ENCODE measurements at regions not wholly inside any gene's neighbourhood (a gene's known extent, or its start where the extent isn't known, plus 50 kb on each side); places are given as distances from the start of the nearest gene placed in this dataset.

DNA sequence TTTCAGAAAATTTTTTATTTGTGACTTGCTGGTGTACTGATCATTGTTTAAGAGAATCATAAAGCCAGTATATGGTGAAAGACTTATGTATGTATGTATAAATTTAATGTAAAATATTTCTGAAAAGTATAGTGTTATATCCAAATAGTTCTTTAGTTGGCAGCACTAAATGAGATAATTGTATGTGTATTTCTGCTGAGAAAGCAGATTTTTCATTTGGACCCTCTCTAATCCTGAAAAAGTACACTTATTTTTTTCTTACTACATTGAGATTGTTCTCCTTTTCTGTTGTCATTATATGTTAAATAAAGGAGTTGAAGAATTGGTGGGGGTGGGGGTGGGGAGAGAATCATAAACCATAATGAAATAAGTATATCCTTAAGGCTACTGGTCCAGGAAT is 324.9 kb upstream of the SUCLG2 start:
- no peaks in the 10 kb centered on the region for H3K4me1 Mint-ChIP-seq (ENCODE audit: low read depth)
- H3K36me3 Mint-ChIP-seq (ENCODE audit: insufficient read depth), result no peaks in the 10 kb centered on the region
- TF ChIP-seq, protein P1, sequence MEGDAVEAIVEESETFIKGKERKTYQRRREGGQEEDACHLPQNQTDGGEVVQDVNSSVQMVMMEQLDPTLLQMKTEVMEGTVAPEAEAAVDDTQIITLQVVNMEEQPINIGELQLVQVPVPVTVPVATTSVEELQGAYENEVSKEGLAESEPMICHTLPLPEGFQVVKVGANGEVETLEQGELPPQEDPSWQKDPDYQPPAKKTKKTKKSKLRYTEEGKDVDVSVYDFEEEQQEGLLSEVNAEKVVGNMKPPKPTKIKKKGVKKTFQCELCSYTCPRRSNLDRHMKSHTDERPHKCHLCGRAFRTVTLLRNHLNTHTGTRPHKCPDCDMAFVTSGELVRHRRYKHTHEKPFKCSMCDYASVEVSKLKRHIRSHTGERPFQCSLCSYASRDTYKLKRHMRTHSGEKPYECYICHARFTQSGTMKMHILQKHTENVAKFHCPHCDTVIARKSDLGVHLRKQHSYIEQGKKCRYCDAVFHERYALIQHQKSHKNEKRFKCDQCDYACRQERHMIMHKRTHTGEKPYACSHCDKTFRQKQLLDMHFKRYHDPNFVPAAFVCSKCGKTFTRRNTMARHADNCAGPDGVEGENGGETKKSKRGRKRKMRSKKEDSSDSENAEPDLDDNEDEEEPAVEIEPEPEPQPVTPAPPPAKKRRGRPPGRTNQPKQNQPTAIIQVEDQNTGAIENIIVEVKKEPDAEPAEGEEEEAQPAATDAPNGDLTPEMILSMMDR (IDR thresholded peaks at IDR 0.05; ENCODE audit: unreplicated experiment), result no peak
- no peak overlapping the region for H3K4me3 Mint-ChIP-seq (ENCODE audit: low read depth)
- H3K27ac Mint-ChIP-seq, result no peak overlapping the region
- no peaks in the 10 kb centered on the region for H3K27me3 Mint-ChIP-seq
- no peak for DNase-seq (ENCODE audit: low spot score, unreplicated experiment)
- H3K9me3 Mint-ChIP-seq (ENCODE audit: low read depth), result no peaks in the 10 kb centered on the region

DNA sequence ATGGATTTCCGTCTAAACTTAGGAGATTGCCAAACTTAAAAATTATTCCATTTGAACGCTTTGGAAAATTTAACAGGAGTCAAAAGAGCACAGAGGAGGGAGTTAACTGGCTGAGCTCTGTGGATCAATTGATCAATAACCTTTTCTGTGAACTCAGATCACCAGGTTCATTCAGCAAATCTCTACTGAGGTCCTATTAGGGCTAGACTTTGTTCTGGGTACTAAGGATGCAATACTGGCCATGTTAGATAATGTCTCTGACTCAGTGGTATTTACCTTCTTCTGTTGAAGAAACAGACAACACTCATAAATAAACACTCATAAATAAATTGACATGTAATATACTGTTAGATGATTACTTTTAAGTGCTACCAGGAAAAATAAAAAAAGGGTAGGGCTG is 323.4 kb upstream of the SUCLG2 start:
- Mint-ChIP-seq H3K27ac (no peak overlapping the region), H3K4me1 (ENCODE audit: low read depth) (no peaks in the 10 kb centered on the region), H3K4me3 (ENCODE audit: low read depth) (no peak overlapping the region), H3K9me3 (ENCODE audit: low read depth) (no peaks in the 10 kb centered on the region), H3K27me3 (no peaks in the 10 kb centered on the region), H3K36me3 (ENCODE audit: insufficient read depth) (no peaks in the 10 kb centered on the region)
- TF ChIP-seq, protein P1 (IDR thresholded peaks at IDR 0.05; ENCODE audit: unreplicated experiment), result no peak
- DNase-seq (ENCODE audit: low spot score, unreplicated experiment), result no peak

DNA sequence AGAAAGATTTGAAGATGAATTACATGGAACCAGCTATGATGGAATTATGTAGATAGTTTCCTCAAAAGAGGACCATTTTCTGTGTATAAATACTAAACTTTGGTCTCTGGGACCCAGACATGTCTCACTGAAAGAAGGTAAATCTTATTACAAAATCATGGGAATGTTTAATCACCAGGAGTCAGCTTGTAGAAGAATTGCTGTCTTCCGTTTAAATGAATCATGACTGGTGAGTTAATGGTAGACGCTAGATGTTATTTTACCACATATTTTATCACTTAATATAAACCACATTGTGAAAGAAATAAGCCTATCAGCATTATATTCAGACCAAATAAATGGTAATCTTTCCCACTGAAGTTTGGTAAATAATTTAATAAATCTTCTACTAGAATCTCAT is 322.3 kb upstream of the SUCLG2 start:
- TF ChIP-seq, protein P1 (IDR thresholded peaks at IDR 0.05; ENCODE audit: unreplicated experiment), result no peak
- H3K27me3 Mint-ChIP-seq, result no peaks in the 10 kb centered on the region
- H3K9me3 Mint-ChIP-seq (ENCODE audit: low read depth), result no peaks in the 10 kb centered on the region
- no peak overlapping the region for H3K4me3 Mint-ChIP-seq (ENCODE audit: low read depth)
- H3K36me3 Mint-ChIP-seq (ENCODE audit: insufficient read depth), result no peaks in the 10 kb centered on the region
- H3K4me1 Mint-ChIP-seq (ENCODE audit: low read depth), result no peaks in the 10 kb centered on the region
- no peak overlapping the region for H3K27ac Mint-ChIP-seq
- no peak for DNase-seq (ENCODE audit: low spot score, unreplicated experiment)

DNA sequence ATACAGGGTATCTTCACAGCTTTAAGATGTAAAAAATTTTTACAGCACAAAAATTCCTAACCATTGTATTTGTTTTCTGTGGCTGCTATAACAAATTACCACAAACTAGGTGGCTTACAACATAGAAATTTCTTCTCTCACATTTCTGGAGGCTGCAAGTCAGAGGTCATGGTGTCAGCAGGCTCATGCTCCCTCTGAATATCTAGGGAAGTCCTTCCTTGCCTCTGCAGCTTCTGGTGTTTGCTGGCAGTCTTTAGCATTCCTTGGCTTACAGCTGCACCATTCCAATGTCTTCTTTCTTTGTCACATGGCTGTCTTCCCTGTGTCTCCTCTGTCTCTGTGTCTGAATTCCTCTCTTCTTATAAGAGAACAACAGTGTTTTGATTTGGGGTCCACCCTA is 310.2 kb upstream of the SUCLG2 start:
- Mint-ChIP-seq H3K4me1 (ENCODE audit: low read depth) (no peaks in the 10 kb centered on the region), H3K27me3 (no peaks in the 10 kb centered on the region), H3K27ac (no peak overlapping the region), H3K4me3 (ENCODE audit: low read depth) (no peak overlapping the region), H3K36me3 (ENCODE audit: insufficient read depth) (no peaks in the 10 kb centered on the region), H3K9me3 (ENCODE audit: low read depth) (peaks cover 9% of the 10 kb centered on the region)
- TF ChIP-seq, protein P1 (IDR thresholded peaks at IDR 0.05; ENCODE audit: unreplicated experiment), result no peak
- DNase-seq (ENCODE audit: low spot score, unreplicated experiment), result no peak

DNA sequence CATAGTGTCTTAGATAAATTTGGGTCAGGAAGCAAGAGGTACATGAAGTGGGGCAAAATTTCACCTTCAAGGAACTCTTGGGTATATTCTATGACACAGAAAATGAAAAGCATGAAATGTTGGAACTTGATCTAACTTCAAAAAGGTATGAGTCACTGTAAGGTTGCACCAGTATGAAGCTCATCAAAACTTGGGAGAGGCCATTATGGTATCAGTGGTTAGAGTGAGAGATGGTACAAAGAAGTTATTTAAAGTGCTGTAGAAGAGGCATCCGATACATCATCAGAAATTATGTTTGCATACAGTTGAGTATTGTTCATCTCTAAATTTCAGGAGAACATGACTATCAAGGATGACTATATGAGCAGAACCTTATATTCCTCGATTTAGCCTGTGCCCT is 302.9 kb upstream of the SUCLG2 start:
- peaks cover 1% of the 10 kb centered on the region for H3K4me1 Mint-ChIP-seq (ENCODE audit: low read depth)
- DNase-seq (ENCODE audit: low spot score, unreplicated experiment), result no peak
- H3K27ac Mint-ChIP-seq, result no peak overlapping the region
- TF ChIP-seq, protein P1 (IDR thresholded peaks at IDR 0.05; ENCODE audit: unreplicated experiment), result no peak
- H3K27me3 Mint-ChIP-seq, result no peaks in the 10 kb centered on the region
- H3K4me3 Mint-ChIP-seq (ENCODE audit: low read depth), result no peak overlapping the region
- H3K36me3 Mint-ChIP-seq (ENCODE audit: insufficient read depth), result no peaks in the 10 kb centered on the region
- peaks cover 17% of the 10 kb centered on the region for H3K9me3 Mint-ChIP-seq (ENCODE audit: low read depth)
